Tibial nerve (tissue), 4 donors: ENCODE measurements at regions not wholly inside any gene's neighbourhood (a gene's known extent, or its start where the extent isn't known, plus 50 kb on each side); places are given as distances from the start of the nearest gene placed in this dataset.

Experiments
- CTCF ChIP-seq, 5 experiments: fragments of 200-600 bp in 3 of 5; fragments of 450-650 bp in 2 of 5; sonication (generic) in 3 of 5; IDR thresholded peaks; one replicate each; pipeline ENCODE4 v1.5.1; 2016 to 2019; ENCODE audit warnings: antibody characterized with exemption in 5 of 5, mild to moderate bottlenecking in 3 of 5, moderate library complexity in 2 of 5
- EP300 ChIP-seq, 2 donors: sonication (generic); formaldehyde crosslinking; IDR thresholded peaks; one replicate each; pipeline ENCODE4 v1.6.1; 2017; ENCODE audit warnings: antibody characterized with exemption in 2 of 2, mild to moderate bottlenecking in 1 of 2
- POLR2A ChIP-seq, 2 donors: fragments of 450-650 bp; IDR thresholded peaks; one replicate each; pipeline ENCODE4 v1.6.1; 2017; ENCODE audit warnings: antibody characterized with exemption in 2 of 2, mild to moderate bottlenecking in 2 of 2, moderate library complexity in 2 of 2

GRCh38 chr6:3571836-3572235, 115.0 kb upstream of the SLC22A23 start:
- TF ChIP-seq CTCF (IDR thresholded peaks at IDR 0.05) = no peak
- TF ChIP-seq POLR2A (IDR thresholded peaks at IDR 0.05) = no peak
- no peak for TF ChIP-seq EP300 (IDR thresholded peaks at IDR 0.05)
